Gastrocnemius medialis (tissue), 4 donors: ENCODE measurements at regions not wholly inside any gene's neighbourhood (a gene's known extent, or its start where the extent isn't known, plus 50 kb on each side); places are given as distances from the start of the nearest gene placed in this dataset.

ENCODE experiments used
- ATAC-seq, 2 donors: fragments of 150-250 bp; one replicate each; pipeline ENCODE4 v1.9.1; 2016
- DNase-seq, 2 donors: peaks; one replicate each; pipeline ENCODE4 v3.0.0-alpha.2; 2019
- H3K27ac ChIP-seq, 4 donors: fragments of 200-600 bp; sonication (generic); 1 replicate in 1 of 4; 2 replicates in 3 of 4; pipeline ENCODE4 v1.5.1; 2016 to 2018; ENCODE audit warnings: mild to moderate bottlenecking in 2 of 4, moderate library complexity in 1 of 4
- H3K27me3 ChIP-seq, 3 donors: fragments of 200-600 bp; sonication (generic) in 2 of 3; 1 replicate in 1 of 3; 2 replicates in 2 of 3; pipeline versions ENCODE4 v1.5.1 to v1.6.0; 2016 to 2019; ENCODE audit warnings: mild to moderate bottlenecking in 1 of 3, moderate library complexity in 1 of 3
- H3K36me3 ChIP-seq, 2 donors: fragments of 200-600 bp; sonication (generic) in 1 of 2; one replicate each; pipeline ENCODE4 v1.5.1; 2017 to 2018
- H3K4me1 ChIP-seq, 2 donors: fragments of 200-600 bp; sonication (generic) in 1 of 2; one replicate each; pipeline ENCODE4 v1.5.1; 2016 to 2017; ENCODE audit warnings: mild to moderate bottlenecking in 2 of 2
- H3K4me3 ChIP-seq, 4 donors: fragments of 200-600 bp; sonication (generic) in 3 of 4; 1 replicate in 1 of 4; 2 replicates in 3 of 4; pipeline ENCODE4 v1.5.1; 2016 to 2019; ENCODE audit warnings: mild to moderate bottlenecking in 2 of 4
- H3K9me3 ChIP-seq, 3 donors: fragments of 200-600 bp; sonication (generic) in 2 of 3; 1 replicate in 1 of 3; 2 replicates in 2 of 3; pipeline ENCODE4 v1.5.1; 2016 to 2019
- POLR2A ChIP-seq, 2 donors: fragments of 450-650 bp; IDR thresholded peaks; one replicate each; pipeline ENCODE4 v1.6.1; 2017; ENCODE audit warnings: antibody characterized with exemption in 2 of 2, mild to moderate bottlenecking in 2 of 2, moderate library complexity in 2 of 2
- in situ Hi-C, 4 donors: fragments of 200-750 bp; cut with MboI; loops; one replicate each; pipeline versions ENCODE4 v1.15.0 to v1.8.0; 2017; ENCODE audit warnings: low sequenced_read_pairs in 4 of 4
- intact Hi-C: fragments of 100-400 bp; cut with DNase I; formaldehyde crosslinking; loops from one replicate; pipeline ENCODE4 v1.15.1; 2023; ENCODE audit warnings: low total_unique reads
- TF ChIP-seq, protein P1 (sequence below), 5 experiments: fragments of 450-650 bp in 3 of 5; fragments of 200-600 bp in 2 of 5; sonication (generic) in 2 of 5; IDR thresholded peaks in 4 of 5; conservative IDR thresholded peaks in 1 of 5; 1 replicate in 4 of 5; 2 replicates in 1 of 5; pipeline ENCODE4 v1.5.1; 2016 to 2019; ENCODE audit warnings: antibody characterized with exemption in 5 of 5, mild to moderate bottlenecking in 3 of 5, moderate library complexity in 3 of 5

DNA sequence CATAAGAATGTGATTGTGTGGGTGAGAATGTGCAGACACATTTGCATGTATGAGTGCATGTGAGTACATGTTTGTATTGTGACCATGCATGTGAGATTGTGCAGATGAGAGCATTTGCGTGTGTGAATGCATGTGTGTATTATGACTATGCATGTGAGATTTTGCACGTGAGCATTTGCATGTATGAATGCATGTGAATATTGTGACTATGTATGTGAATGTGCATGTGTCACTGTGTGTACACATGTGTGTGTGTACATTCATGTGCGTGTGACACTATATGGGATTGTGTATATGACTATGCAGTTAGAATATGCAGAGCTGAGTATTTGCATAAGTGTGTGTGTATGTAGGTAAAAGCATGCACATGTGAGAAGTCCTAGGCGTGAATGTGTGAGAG lies 381.3 kb upstream of the MAF start:
- intact Hi-C loops: no loop called here
- no peak for ATAC-seq
- in situ Hi-C loops: no loop called here

DNA sequence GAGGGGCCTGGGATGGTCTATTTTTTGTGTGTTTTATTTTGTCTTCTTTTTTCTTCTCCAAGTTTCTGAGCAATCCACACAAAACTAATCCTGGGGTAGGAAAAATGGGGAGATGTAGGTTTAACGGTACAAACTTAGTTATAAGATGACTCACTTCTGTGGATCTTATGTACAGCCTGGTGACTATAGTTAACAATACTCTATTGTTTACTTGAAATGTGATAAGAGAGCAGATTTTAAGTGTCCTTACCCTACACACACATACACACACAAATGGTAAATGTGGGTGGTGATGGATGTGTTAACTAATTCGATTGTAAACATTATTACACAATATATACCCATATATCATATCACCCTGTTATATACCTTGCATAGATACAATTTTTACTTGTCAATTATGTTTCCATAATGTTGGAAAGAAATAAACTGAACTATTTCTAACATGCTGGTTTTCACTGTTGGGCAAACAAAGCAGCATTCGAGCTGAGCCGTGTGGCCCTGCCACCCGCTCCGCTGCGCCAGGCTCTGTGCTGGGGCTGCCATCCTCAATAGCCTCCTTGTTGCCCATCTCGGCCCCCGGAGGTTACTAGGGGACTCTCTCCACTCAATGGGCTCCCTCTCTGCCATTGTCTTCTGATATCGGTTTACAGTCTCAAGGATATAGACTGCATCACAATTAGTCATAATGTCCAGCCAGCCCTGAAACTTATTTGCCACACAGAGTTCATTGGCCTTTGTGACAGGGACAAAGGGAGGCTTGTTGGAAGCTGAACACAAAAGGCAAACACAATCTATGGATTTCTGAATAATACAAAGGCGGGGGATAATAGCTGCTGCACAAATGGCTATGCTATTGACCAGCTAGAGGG lies 380.3 kb upstream of the MAF start:
- Histone ChIP-seq H3K4me1 (no peaks in the 10 kb centered on the region), H3K4me3 (no peak overlapping the region), H3K27me3 (no peaks in the 10 kb centered on the region), H3K36me3 (no peaks in the 10 kb centered on the region), H3K9me3 (no peaks in the 10 kb centered on the region), H3K27ac (no peak overlapping the region)
- DNase-seq: no peak
- TF ChIP-seq, protein P1, sequence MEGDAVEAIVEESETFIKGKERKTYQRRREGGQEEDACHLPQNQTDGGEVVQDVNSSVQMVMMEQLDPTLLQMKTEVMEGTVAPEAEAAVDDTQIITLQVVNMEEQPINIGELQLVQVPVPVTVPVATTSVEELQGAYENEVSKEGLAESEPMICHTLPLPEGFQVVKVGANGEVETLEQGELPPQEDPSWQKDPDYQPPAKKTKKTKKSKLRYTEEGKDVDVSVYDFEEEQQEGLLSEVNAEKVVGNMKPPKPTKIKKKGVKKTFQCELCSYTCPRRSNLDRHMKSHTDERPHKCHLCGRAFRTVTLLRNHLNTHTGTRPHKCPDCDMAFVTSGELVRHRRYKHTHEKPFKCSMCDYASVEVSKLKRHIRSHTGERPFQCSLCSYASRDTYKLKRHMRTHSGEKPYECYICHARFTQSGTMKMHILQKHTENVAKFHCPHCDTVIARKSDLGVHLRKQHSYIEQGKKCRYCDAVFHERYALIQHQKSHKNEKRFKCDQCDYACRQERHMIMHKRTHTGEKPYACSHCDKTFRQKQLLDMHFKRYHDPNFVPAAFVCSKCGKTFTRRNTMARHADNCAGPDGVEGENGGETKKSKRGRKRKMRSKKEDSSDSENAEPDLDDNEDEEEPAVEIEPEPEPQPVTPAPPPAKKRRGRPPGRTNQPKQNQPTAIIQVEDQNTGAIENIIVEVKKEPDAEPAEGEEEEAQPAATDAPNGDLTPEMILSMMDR (IDR thresholded peaks at IDR 0.05 in 4 of 5, conservative IDR thresholded peaks at IDR 0.05 in 1 of 5): no peak
- TF ChIP-seq POLR2A (IDR thresholded peaks at IDR 0.05): no peak
- in situ Hi-C loops: no loop called here
- ATAC-seq: no peak
- intact Hi-C loops: no loop called here

More for the DNA sequence above, 381.3 kb upstream of the MAF start:
- H3K36me3 ChIP-seq: no peaks in the 10 kb centered on the region
- H3K27ac ChIP-seq: no peak overlapping the region
- H3K27me3 ChIP-seq: no peaks in the 10 kb centered on the region
- no peaks in the 10 kb centered on the region for H3K9me3 ChIP-seq
- no peak overlapping the region for H3K4me3 ChIP-seq
- no peak for DNase-seq
- no peaks in the 10 kb centered on the region for H3K4me1 ChIP-seq
- TF ChIP-seq, protein P1 (IDR thresholded peaks at IDR 0.05 in 4 of 5, conservative IDR thresholded peaks at IDR 0.05 in 1 of 5): no peak
- no peak for TF ChIP-seq POLR2A (IDR thresholded peaks at IDR 0.05)

- ATAC-seq (no peak), DNase-seq (no peak)
- in situ Hi-C loops: no loop called here
- H3K36me3 ChIP-seq: no peaks in the 10 kb centered on the region
- H3K4me3 ChIP-seq: no peak overlapping the region
- H3K27me3 ChIP-seq: no peaks in the 10 kb centered on the region
- H3K9me3 ChIP-seq: no peaks in the 10 kb centered on the region
- TF ChIP-seq, protein P1 (IDR thresholded peaks at IDR 0.05 in 4 of 5, conservative IDR thresholded peaks at IDR 0.05 in 1 of 5): no peak
- TF ChIP-seq POLR2A (IDR thresholded peaks at IDR 0.05): no peak
- no peaks in the 10 kb centered on the region for H3K4me1 ChIP-seq
- no peak overlapping the region for H3K27ac ChIP-seq
- intact Hi-C loops: no loop called here
Observed at GRCh38 chr16:79977940-79978836, 377.7 kb upstream of the MAF start.

DNA sequence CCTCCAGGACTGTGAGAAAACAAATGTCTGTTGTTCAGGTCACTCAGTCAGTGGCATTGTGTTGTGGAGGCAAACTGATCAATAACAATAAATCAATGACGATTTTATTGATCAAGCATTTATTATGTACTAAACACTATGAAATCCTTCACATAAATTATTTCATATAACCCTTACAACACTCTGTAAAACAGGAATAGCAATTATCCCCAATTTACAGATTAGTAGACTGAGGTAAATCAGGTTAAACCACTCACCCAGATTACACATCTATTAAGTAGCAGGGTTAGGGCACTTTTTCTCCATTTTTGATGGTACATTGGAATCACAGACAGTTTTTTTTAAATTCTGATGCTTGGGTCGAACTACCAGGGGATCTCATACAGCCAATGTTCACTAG lies 372.8 kb upstream of the MAF start:
- Histone ChIP-seq H3K27me3 (no peaks in the 10 kb centered on the region), H3K4me3 (no peak overlapping the region), H3K27ac (no peak overlapping the region), H3K4me1 (peaks cover 0 to 24% of the 10 kb centered on the region in 2 donors), H3K36me3 (no peaks in the 10 kb centered on the region), H3K9me3 (no peaks in the 10 kb centered on the region)
- ATAC-seq (no peak), DNase-seq (no peak)
- intact Hi-C loops: no loop called here
- in situ Hi-C loops: no loop called here
- TF ChIP-seq, protein P1 (IDR thresholded peaks at IDR 0.05 in 4 of 5, conservative IDR thresholded peaks at IDR 0.05 in 1 of 5): no peak
- no peak for TF ChIP-seq POLR2A (IDR thresholded peaks at IDR 0.05)
